ENCODE measurements at regions not wholly inside any gene's neighbourhood (a gene's known extent, or its start where the extent isn't known, plus 50 kb on each side); places are given as distances from the start of the nearest gene placed in this dataset.

GRCh38 chr7:32253299-32253698 is 183.1 kb upstream of the PDE1C start:
- TF ChIP-seq CREB5 (CRISPR knock-in tag; IDR thresholded peaks at IDR 0.05; ENCODE audit: low read depth) (no peak), ZNF8 (CRISPR knock-in tag; IDR thresholded peaks at IDR 0.05) (no peak)
